WTC11 (cell line): ENCODE measurements at regions not wholly inside any gene's neighbourhood (a gene's known extent, or its start where the extent isn't known, plus 50 kb on each side); places are given as distances from the start of the nearest gene placed in this dataset.

Source experiments
- ATF2 ChIP-seq: sonication (generic); formaldehyde crosslinking; IDR thresholded peaks from 2 replicates; pipeline ENCODE4 v1.8.1; 2022; ENCODE audit warnings: low read depth, missing genetic modification reagents, borderline replicate concordance
- ATF3 ChIP-seq: sonication (generic); formaldehyde crosslinking; conservative IDR thresholded peaks from 2 replicates; pipeline ENCODE4 v1.8.1; 2022; ENCODE audit warnings: mild to moderate bottlenecking, missing genetic modification reagents
- CREB1 ChIP-seq: sonication (generic); formaldehyde crosslinking; IDR thresholded peaks from 2 replicates; pipeline ENCODE4 v1.8.0; 2023; ENCODE audit warnings: mild to moderate bottlenecking, missing genetic modification reagents
- CTCF ChIP-seq: fragments of 200-600 bp; IDR thresholded peaks from 2 replicates; pipeline ENCODE4 v1.8.0; 2022; ENCODE audit warnings: antibody characterized with exemption
- E2F5 ChIP-seq: sonication (generic); formaldehyde crosslinking; IDR thresholded peaks from 2 replicates; pipeline ENCODE4 v1.8.1; 2022; ENCODE audit warnings: mild to moderate bottlenecking, moderate library complexity, missing genetic modification reagents
- ESRRA ChIP-seq: sonication (generic); formaldehyde crosslinking; IDR thresholded peaks from 2 replicates; pipeline ENCODE4 v1.8.1; 2022; ENCODE audit warnings: mild to moderate bottlenecking, missing genetic modification reagents, borderline replicate concordance
- GTF2I ChIP-seq: fragments of 250-450 bp; sonication (Bioruptor Pico); conservative IDR thresholded peaks from 2 replicates; pipeline ENCODE4 v1.4.0; 2021; ENCODE audit warnings: mild to moderate bottlenecking
- KAT7 ChIP-seq: sonication (generic); formaldehyde crosslinking; IDR thresholded peaks from 2 replicates; pipeline ENCODE4 v1.8.1; 2023; ENCODE audit warnings: missing genetic modification reagents, mild to moderate bottlenecking, borderline replicate concordance
- NR3C1 ChIP-seq: sonication (generic); formaldehyde crosslinking; conservative IDR thresholded peaks from 2 replicates; pipeline ENCODE4 v1.8.1; 2023; ENCODE audit warnings: low read depth, mild to moderate bottlenecking, missing genetic modification reagents
- SOX15 ChIP-seq: fragments of 250-450 bp; sonication (Bioruptor Pico); IDR thresholded peaks from 2 replicates; pipeline ENCODE4 v1.9.0; 2021; ENCODE audit warnings: mild to moderate bottlenecking
- SP1 ChIP-seq: sonication (generic); formaldehyde crosslinking; conservative IDR thresholded peaks from 2 replicates; pipeline ENCODE4 v1.8.1; 2022; ENCODE audit warnings: missing genetic modification reagents
- USF2 ChIP-seq: sonication (generic); formaldehyde crosslinking; IDR thresholded peaks from 2 replicates; pipeline ENCODE4 v1.8.1; 2023; ENCODE audit warnings: mild to moderate bottlenecking, missing genetic modification reagents, moderate library complexity
- ZNF512 ChIP-seq: sonication (generic); formaldehyde crosslinking; IDR thresholded peaks from 2 replicates; pipeline ENCODE4 v1.8.1; 2022; ENCODE audit warnings: missing genetic modification reagents, borderline replicate concordance

GRCh38 chr5:51678330-51678729 lies 295.1 kb downstream of the ISL1 start:
- no peak for TF ChIP-seq ESRRA
- TF ChIP-seq ATF3 (CRISPR knock-in tag), result no peak
- TF ChIP-seq CTCF, result no peak
- no peak for TF ChIP-seq NR3C1
- no peak for TF ChIP-seq ATF2
- TF ChIP-seq E2F5 (CRISPR knock-in tag), result no peak
- no peak for TF ChIP-seq USF2 (CRISPR knock-in tag)
- TF ChIP-seq GTF2I (CRISPR knock-in tag), result no peak
- no peak for TF ChIP-seq ZNF512
- no peak for TF ChIP-seq SP1 (CRISPR knock-in tag)
- no peak for TF ChIP-seq CREB1 (CRISPR knock-in tag)
- no peak for TF ChIP-seq KAT7 (CRISPR knock-in tag)
- TF ChIP-seq SOX15, result no peak
